ENCODE measurements at regions not wholly inside any gene's neighbourhood (a gene's known extent, or its start where the extent isn't known, plus 50 kb on each side); places are given as distances from the start of the nearest gene placed in this dataset.

DNA sequence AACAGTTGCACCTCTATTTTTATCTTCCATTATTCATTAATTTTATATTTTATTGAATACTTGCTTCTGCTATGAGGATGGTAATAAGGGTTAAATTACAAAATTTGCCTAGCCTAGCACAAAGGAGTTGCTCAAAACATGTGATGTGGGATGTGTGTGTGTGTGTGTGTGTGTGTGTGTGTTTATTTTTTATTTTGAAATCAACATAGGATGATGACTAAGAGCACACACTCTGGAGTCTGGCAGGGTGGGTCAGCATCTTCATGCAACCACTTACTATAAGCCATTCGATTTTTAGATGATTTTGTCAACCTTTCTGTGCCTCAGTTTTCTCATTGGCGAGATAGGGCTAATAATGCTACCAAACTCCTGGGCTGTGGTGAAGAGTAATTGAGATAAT, 57.7 kb upstream of the MAMDC2 start:
- H3K4me3 ChIP-seq, result no peak overlapping the region
- H3K27ac ChIP-seq, result no peak overlapping the region
- no peaks in the 10 kb centered on the region for H3K9me3 ChIP-seq (replicated peaks)
- peaks cover 16% of the 10 kb centered on the region for H3K4me1 ChIP-seq
- H3K36me3 ChIP-seq, result no peaks in the 10 kb centered on the region
- no peaks in the 10 kb centered on the region for H3K27me3 ChIP-seq
- no peak for DNase-seq

GRCh38 chr9:69986970-69987369, 56.7 kb upstream of the MAMDC2 start:
- H3K36me3 ChIP-seq, result no peaks in the 10 kb centered on the region
- no peaks in the 10 kb centered on the region for H3K9me3 ChIP-seq (replicated peaks)
- peaks cover 6% of the 10 kb centered on the region for H3K4me1 ChIP-seq
- DNase-seq, result no peak
- H3K27ac ChIP-seq, result no peak overlapping the region
- H3K4me3 ChIP-seq, result no peak overlapping the region
- H3K27me3 ChIP-seq, result no peaks in the 10 kb centered on the region

DNA sequence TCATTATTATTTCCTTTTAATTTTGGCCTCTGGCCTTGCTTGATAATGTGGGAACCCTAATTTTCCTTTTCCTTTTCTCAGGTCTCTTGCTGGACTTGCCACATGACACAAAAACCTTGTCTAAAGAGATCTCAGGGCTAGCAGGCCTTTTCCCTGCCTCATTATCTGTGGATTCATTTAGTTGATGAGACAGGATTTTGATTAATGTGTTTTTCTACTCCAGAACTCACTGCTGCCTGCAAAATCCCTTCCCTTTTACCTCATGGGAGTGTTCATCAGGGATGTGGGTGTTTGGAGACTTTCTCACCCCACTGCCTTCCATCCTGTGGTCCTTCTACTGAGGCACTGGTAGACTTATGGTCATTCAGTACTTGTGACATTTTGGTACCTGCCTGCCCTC, 56.2 kb upstream of the MAMDC2 start:
- Histone ChIP-seq H3K36me3 (no peaks in the 10 kb centered on the region), H3K9me3 (replicated peaks) (no peaks in the 10 kb centered on the region), H3K4me3 (no peak overlapping the region), H3K27me3 (no peaks in the 10 kb centered on the region), H3K4me1 (peaks cover 2% of the 10 kb centered on the region; the same call in 1 of the 2 replicates), H3K27ac (no peak overlapping the region)
- no peak for DNase-seq

DNA sequence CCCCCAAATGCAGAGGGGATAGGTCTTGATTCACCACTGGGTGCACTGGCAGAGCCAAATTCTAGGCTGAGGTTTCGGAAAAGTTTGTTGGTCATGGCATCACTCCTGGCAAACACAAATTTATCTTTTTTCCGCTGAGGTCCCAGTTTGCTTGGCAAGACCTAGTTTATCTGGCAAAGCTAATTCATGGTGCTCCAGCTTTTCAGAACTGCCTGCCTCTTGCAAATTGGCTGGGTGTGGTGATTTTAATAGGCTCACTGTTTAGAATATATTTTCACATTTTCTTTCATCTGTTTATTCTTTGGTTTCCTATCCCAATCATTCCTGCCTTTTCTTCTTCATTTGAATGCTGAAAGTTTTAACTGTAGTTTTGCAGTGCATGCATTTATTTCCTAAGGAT, 50.5 kb upstream of the MAMDC2 start:
- no peaks in the 10 kb centered on the region for H3K36me3 ChIP-seq
- no peak overlapping the region for H3K4me3 ChIP-seq
- H3K4me1 ChIP-seq, result no peaks in the 10 kb centered on the region
- H3K9me3 ChIP-seq (replicated peaks), result no peaks in the 10 kb centered on the region
- no peaks in the 10 kb centered on the region for H3K27me3 ChIP-seq
- no peak for DNase-seq
- H3K27ac ChIP-seq, result no peak overlapping the region
